Body of pancreas (tissue), 4 donors: ENCODE measurements at regions not wholly inside any gene's neighbourhood (a gene's known extent, or its start where the extent isn't known, plus 50 kb on each side); places are given as distances from the start of the nearest gene placed in this dataset.
"Not testable (repeated sequence)": the region's sequence is repeated elsewhere in the genome, so short reads cannot be mapped to it uniquely, and the experiment has no call there.

Source experiments
- ATAC-seq: fragments of 150-250 bp; one replicate; pipeline ENCODE4 v1.9.1; 2016
- DNase-seq, 4 donors: peaks; one replicate each; pipeline ENCODE4 v3.0.0-alpha.2; 2019
- H3K27ac ChIP-seq, 4 donors: fragments of 200-600 bp; sonication (generic); 1 replicate in 3 of 4; 2 replicates in 1 of 4; pipeline versions ENCODE4 v1.5.1 to v1.6.1; 2016 to 2019; ENCODE audit warnings: mild to moderate bottlenecking in 1 of 4, mixed read lengths in 1 of 4, moderate library complexity in 1 of 4
- H3K27me3 ChIP-seq, 2 donors: fragments of 200-600 bp; sonication (generic); one replicate each; pipeline ENCODE4 v1.6.0; 2016; ENCODE audit warnings: mild to moderate bottlenecking in 1 of 2
- H3K36me3 ChIP-seq, 2 donors: fragments of 200-600 bp; sonication (generic); replicated peaks in 1 of 2; 2 replicates each; pipeline ENCODE4 v1.5.1; 2016; ENCODE audit warnings: low read depth in 2 of 2; ENCODE audit not compliant: insufficient read depth in 1 of 2
- H3K4me1 ChIP-seq: fragments of 200-600 bp; sonication (generic); one replicate; pipeline ENCODE4 v1.6.0; 2016
- H3K4me3 ChIP-seq, 2 donors: fragments of 200-600 bp; sonication (generic); 1 replicate in 1 of 2; 2 replicates in 1 of 2; pipeline ENCODE4 v1.5.1; 2016 to 2019
- H3K9me3 ChIP-seq, 3 donors: fragments of 200-600 bp; sonication (generic); 1 replicate in 2 of 3; 2 replicates in 1 of 3; pipeline ENCODE4 v1.5.1; 2016
- POLR2A ChIP-seq, 3 donors: fragments of 450-650 bp; IDR thresholded peaks; one replicate each; pipeline ENCODE4 v1.6.1; 2016; ENCODE audit warnings: antibody characterized with exemption in 3 of 3, mild to moderate bottlenecking in 2 of 3
- WGBS, 2 donors: methylation state at CpG; one replicate each; pipeline ENCODE4 v1.1.5; 2017; 5-methylcytosine and 5-hydroxymethylcytosine counted together
- intact Hi-C: fragments of 100-400 bp; cut with DNase I; formaldehyde crosslinking; loops from one replicate; pipeline ENCODE4 v1.15.1; 2023
- TF ChIP-seq, protein P1 (sequence below), 7 experiments: fragments of 450-650 bp in 4 of 7; fragments of 200-600 bp in 3 of 7; sonication (generic) in 3 of 7; IDR thresholded peaks; one replicate each; pipeline ENCODE4 v1.5.1; 2016 to 2019; ENCODE audit warnings: antibody characterized with exemption in 7 of 7

DNA sequence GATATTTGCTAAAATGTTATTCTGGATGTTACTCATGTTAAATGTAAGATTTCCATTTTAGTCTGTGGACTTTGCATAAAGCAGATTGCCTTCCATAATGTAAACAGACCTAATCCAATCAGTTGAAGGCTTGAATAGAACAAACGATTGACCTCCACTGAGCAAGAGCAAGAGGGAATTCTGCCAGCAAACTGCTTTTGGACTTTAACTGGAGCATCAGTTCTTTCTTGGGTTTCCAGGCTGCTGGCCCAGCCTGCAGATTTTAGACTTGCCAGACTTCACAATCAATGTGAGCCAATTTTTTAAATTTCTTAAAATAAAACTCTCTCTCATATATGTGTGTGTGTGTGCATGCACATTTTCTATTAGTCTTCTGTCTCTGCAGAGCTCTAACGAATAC is 1248.8 kb downstream of the ADGRL3 start:
- no peaks in the 10 kb centered on the region for H3K9me3 ChIP-seq
- H3K4me1 ChIP-seq, result no peaks in the 10 kb centered on the region
- no peak for TF ChIP-seq POLR2A (IDR thresholded peaks at IDR 0.05)
- TF ChIP-seq, protein P1, sequence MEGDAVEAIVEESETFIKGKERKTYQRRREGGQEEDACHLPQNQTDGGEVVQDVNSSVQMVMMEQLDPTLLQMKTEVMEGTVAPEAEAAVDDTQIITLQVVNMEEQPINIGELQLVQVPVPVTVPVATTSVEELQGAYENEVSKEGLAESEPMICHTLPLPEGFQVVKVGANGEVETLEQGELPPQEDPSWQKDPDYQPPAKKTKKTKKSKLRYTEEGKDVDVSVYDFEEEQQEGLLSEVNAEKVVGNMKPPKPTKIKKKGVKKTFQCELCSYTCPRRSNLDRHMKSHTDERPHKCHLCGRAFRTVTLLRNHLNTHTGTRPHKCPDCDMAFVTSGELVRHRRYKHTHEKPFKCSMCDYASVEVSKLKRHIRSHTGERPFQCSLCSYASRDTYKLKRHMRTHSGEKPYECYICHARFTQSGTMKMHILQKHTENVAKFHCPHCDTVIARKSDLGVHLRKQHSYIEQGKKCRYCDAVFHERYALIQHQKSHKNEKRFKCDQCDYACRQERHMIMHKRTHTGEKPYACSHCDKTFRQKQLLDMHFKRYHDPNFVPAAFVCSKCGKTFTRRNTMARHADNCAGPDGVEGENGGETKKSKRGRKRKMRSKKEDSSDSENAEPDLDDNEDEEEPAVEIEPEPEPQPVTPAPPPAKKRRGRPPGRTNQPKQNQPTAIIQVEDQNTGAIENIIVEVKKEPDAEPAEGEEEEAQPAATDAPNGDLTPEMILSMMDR (IDR thresholded peaks at IDR 0.05), result no peak
- H3K27ac ChIP-seq, result no peak overlapping the region
- H3K4me3 ChIP-seq, result no peak overlapping the region
- no peak for DNase-seq
- no peaks in the 10 kb centered on the region for H3K36me3 ChIP-seq
- intact Hi-C loops, result no loop called here
- no peaks in the 10 kb centered on the region for H3K27me3 ChIP-seq
- 16 to 31% methylated on average over 2 of the region's 2 CpGs for WGBS, 2 donors
- ATAC-seq, result no peak

DNA sequence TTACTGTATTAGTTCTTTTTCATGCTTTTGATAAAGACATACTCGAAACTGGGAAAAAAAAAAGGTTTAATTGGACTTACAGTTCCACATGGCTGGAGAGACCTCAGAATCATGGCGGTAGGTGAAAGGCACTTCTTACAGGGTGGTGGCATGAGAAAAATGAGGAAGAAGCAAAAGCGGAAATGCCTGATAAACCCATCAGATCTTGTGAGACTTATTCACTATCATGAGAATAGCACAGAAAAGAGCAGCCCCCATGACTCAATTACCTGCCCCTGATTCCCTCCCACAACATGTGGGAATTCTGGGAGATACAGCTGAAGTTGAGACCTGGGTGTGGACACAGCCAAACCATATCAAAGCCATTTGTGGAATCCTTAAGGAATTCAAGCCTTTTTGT is 1238.9 kb downstream of the ADGRL3 start:
- no peaks in the 10 kb centered on the region for H3K36me3 ChIP-seq
- intact Hi-C loops, result no loop called here
- DNase-seq (no peak), ATAC-seq (no peak)
- no peaks in the 10 kb centered on the region for H3K9me3 ChIP-seq
- no peaks in the 10 kb centered on the region for H3K27me3 ChIP-seq
- WGBS, 2 donors, result 44 to 63% methylated on average over 3 of the region's 3 CpGs
- no peak overlapping the region for H3K4me3 ChIP-seq
- no peak for TF ChIP-seq POLR2A (IDR thresholded peaks at IDR 0.05)
- TF ChIP-seq, protein P1 (IDR thresholded peaks at IDR 0.05), result no peak
- no peaks in the 10 kb centered on the region for H3K4me1 ChIP-seq
- H3K27ac ChIP-seq, result no peak overlapping the region

DNA sequence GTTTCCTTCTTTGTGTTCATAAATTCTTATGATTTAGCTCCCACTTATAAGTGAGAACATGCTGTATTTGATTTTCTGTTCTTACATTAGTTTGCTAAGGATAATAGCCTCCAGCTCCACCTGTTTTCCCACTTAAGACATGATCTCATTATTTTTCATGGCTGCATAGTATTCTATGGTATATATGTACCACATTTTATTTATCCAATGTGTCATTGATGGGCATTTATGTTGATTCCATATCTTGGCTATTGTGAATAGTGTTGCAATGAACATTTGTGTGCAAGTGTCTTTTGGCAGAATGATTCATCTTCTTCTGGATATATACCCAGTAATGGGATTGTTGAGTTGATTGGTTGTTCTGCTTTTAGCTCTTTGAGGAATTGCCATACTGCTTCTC is 1234.8 kb downstream of the ADGRL3 start:
- Histone ChIP-seq H3K9me3 (no peaks in the 10 kb centered on the region), H3K4me1 (no peaks in the 10 kb centered on the region), H3K27me3 (no peaks in the 10 kb centered on the region), H3K4me3 (no peak overlapping the region), H3K27ac (no peak overlapping the region), H3K36me3 (no peaks in the 10 kb centered on the region)
- TF ChIP-seq, protein P1 (IDR thresholded peaks at IDR 0.05), result no peak
- no peak for TF ChIP-seq POLR2A (IDR thresholded peaks at IDR 0.05)
- no peak for ATAC-seq
- intact Hi-C loops, result no loop called here
- no peak for DNase-seq

DNA sequence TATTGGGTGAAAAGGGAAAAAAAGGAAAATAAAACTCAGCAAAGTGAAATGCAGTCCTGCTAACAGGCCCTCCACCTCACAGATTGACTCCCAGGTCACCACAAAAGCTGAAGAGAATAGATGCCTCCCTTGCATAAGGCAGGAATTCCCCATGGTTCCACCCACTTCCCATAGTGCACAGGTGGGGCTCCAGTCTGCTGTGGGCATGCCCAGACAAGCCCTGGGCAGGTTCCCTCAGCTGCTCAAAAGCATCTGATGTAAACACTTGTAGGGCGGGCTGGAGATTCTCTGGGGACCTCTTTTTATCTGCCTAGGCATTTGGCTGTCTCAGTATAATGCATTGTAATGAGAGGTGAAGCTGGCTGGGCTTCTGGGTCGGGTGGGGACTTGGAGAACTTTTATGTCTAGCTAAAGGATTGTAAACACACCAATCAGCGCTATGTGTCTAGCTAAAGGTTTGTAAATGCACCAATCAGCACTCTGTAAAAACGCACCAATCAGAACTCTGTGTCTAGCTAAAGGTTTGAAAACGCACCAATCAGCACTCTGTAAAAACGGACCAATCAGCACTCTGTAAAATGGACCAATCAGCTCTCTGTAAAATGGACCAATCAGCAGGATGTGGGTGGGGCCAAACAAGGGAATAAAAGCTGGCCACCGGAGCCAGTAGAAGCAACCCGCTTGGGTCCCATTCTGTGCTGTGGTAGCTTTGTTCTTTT is 1231.5 kb downstream of the ADGRL3 start:
- H3K9me3 ChIP-seq, intact Hi-C loops, H3K27ac ChIP-seq, H3K27me3 ChIP-seq, ATAC-seq, H3K36me3 ChIP-seq, DNase-seq, H3K4me3 ChIP-seq, H3K4me1 ChIP-seq: not testable (repeated sequence)
- WGBS, 2 donors, result 68 to 78% methylated on average over 8 of the region's 8 CpGs

DNA sequence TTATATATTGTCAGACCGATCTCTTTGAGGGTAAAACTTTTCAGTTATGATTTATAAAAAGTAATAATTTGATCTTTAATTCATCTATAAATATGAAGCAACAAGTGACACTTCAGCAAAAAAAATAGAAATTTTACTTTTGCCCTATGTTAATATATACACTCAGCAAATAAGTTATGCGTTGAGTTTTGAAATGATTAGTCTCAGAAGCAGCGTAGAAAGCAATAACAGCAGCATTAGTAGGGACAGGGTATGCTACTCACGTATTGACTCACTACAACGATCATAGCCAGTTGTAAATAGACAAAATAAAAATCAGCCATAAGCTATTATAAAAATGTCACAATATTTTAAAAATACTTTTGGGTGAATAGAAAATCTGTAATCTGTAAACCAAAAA is 1229.2 kb downstream of the ADGRL3 start:
- intact Hi-C loops, result no loop called here
- no peaks in the 10 kb centered on the region for H3K27me3 ChIP-seq
- no peak overlapping the region for H3K27ac ChIP-seq
- ATAC-seq (no peak), DNase-seq (no peak)
- H3K36me3 ChIP-seq, result no peaks in the 10 kb centered on the region
- TF ChIP-seq, protein P1 (IDR thresholded peaks at IDR 0.05), result no peak
- TF ChIP-seq POLR2A (IDR thresholded peaks at IDR 0.05), result no peak
- H3K9me3 ChIP-seq, result no peaks in the 10 kb centered on the region
- H3K4me1 ChIP-seq, result no peaks in the 10 kb centered on the region
- 59 to 70% methylated on average over 5 of the region's 5 CpGs for WGBS, 2 donors
- no peak overlapping the region for H3K4me3 ChIP-seq
